ENCODE measurements at regions not wholly inside any gene's neighbourhood (a gene's known extent, or its start where the extent isn't known, plus 50 kb on each side); places are given as distances from the start of the nearest gene placed in this dataset.

- TF ChIP-seq, protein P1, sequence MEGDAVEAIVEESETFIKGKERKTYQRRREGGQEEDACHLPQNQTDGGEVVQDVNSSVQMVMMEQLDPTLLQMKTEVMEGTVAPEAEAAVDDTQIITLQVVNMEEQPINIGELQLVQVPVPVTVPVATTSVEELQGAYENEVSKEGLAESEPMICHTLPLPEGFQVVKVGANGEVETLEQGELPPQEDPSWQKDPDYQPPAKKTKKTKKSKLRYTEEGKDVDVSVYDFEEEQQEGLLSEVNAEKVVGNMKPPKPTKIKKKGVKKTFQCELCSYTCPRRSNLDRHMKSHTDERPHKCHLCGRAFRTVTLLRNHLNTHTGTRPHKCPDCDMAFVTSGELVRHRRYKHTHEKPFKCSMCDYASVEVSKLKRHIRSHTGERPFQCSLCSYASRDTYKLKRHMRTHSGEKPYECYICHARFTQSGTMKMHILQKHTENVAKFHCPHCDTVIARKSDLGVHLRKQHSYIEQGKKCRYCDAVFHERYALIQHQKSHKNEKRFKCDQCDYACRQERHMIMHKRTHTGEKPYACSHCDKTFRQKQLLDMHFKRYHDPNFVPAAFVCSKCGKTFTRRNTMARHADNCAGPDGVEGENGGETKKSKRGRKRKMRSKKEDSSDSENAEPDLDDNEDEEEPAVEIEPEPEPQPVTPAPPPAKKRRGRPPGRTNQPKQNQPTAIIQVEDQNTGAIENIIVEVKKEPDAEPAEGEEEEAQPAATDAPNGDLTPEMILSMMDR (IDR thresholded peaks at IDR 0.05; ENCODE audit: low read depth, low read length, missing input control), result no peak
- TF ChIP-seq, protein P2, sequence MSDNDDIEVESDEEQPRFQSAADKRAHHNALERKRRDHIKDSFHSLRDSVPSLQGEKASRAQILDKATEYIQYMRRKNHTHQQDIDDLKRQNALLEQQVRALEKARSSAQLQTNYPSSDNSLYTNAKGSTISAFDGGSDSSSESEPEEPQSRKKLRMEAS (IDR thresholded peaks at IDR 0.05), result no peak
- TF ChIP-seq RAD21 (IDR thresholded peaks at IDR 0.05), result no peak
- TF ChIP-seq, protein P3, sequence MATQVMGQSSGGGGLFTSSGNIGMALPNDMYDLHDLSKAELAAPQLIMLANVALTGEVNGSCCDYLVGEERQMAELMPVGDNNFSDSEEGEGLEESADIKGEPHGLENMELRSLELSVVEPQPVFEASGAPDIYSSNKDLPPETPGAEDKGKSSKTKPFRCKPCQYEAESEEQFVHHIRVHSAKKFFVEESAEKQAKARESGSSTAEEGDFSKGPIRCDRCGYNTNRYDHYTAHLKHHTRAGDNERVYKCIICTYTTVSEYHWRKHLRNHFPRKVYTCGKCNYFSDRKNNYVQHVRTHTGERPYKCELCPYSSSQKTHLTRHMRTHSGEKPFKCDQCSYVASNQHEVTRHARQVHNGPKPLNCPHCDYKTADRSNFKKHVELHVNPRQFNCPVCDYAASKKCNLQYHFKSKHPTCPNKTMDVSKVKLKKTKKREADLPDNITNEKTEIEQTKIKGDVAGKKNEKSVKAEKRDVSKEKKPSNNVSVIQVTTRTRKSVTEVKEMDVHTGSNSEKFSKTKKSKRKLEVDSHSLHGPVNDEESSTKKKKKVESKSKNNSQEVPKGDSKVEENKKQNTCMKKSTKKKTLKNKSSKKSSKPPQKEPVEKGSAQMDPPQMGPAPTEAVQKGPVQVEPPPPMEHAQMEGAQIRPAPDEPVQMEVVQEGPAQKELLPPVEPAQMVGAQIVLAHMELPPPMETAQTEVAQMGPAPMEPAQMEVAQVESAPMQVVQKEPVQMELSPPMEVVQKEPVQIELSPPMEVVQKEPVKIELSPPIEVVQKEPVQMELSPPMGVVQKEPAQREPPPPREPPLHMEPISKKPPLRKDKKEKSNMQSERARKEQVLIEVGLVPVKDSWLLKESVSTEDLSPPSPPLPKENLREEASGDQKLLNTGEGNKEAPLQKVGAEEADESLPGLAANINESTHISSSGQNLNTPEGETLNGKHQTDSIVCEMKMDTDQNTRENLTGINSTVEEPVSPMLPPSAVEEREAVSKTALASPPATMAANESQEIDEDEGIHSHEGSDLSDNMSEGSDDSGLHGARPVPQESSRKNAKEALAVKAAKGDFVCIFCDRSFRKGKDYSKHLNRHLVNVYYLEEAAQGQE (IDR thresholded peaks at IDR 0.05), result no peak
- TF ChIP-seq, protein P4, sequence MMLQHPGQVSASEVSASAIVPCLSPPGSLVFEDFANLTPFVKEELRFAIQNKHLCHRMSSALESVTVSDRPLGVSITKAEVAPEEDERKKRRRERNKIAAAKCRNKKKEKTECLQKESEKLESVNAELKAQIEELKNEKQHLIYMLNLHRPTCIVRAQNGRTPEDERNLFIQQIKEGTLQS (IDR thresholded peaks at IDR 0.05), result no peak
- no peak for TF ChIP-seq TAF1 (conservative IDR thresholded peaks at IDR 0.05)
- no peak for TF ChIP-seq YY1 (IDR thresholded peaks at IDR 0.05)
Observed at GRCh38 chr5:81852291-81853029, 101.6 kb upstream of the SSBP2 start.
